Right atrium auricular region (tissue), 2 donors: ENCODE measurements at regions not wholly inside any gene's neighbourhood (a gene's known extent, or its start where the extent isn't known, plus 50 kb on each side); places are given as distances from the start of the nearest gene placed in this dataset.
A peak's percentile ranks its signal among the peaks of the same experiment; 100 is the strongest.

Source experiments
- DNase-seq: peaks from one replicate; pipeline ENCODE4 v3.0.0-alpha.2; 2019; ENCODE audit warnings: low spot score
- H3K27ac ChIP-seq, 2 donors: fragments of 200-600 bp; sonication (generic); 1 replicate in 1 of 2; 2 replicates in 1 of 2; pipeline ENCODE4 v1.5.1; 2016 to 2019
- H3K27me3 ChIP-seq, 2 donors: fragments of 200-600 bp; sonication (generic); one replicate each; pipeline versions ENCODE4 v1.5.1 to v1.6.0; 2017 to 2019
- H3K36me3 ChIP-seq: fragments of 200-600 bp; sonication (generic); one replicate; pipeline ENCODE4 v1.5.1; 2016
- H3K4me1 ChIP-seq, 2 donors: fragments of 200-600 bp; sonication (generic); one replicate each; pipeline versions ENCODE4 v1.5.1 to v1.6.0; 2017 to 2019
- H3K4me3 ChIP-seq, 2 donors: fragments of 200-600 bp; sonication (generic); 1 replicate in 1 of 2; 2 replicates in 1 of 2; pipeline ENCODE4 v1.5.1; 2017 to 2019; ENCODE audit warnings: mild to moderate bottlenecking in 1 of 2, moderate library complexity in 1 of 2
- H3K9me3 ChIP-seq, 2 donors: fragments of 200-600 bp; sonication (generic); one replicate each; pipeline ENCODE4 v1.5.1; 2019
- CTCF ChIP-seq, 2 donors: fragments of 200-600 bp; sonication (generic); IDR thresholded peaks; one replicate each; pipeline ENCODE4 v1.5.1; 2019; ENCODE audit warnings: antibody characterized with exemption in 2 of 2

GRCh38 chr1:208942394-208943130 lies 641.0 kb upstream of the CAMK1G start:
- no peaks in the 10 kb centered on the region for H3K27me3 ChIP-seq
- H3K36me3 ChIP-seq: no peaks in the 10 kb centered on the region
- DNase-seq: no peak
- TF ChIP-seq CTCF (IDR thresholded peaks at IDR 0.05): no peak
- H3K4me3 ChIP-seq: no peak overlapping the region
- H3K9me3 ChIP-seq: no peaks in the 10 kb centered on the region
- H3K27ac ChIP-seq: no peak overlapping the region
- no peaks in the 10 kb centered on the region for H3K4me1 ChIP-seq

GRCh38 chr1:208943291-208943690 lies 640.2 kb upstream of the CAMK1G start:
- no peaks in the 10 kb centered on the region for H3K36me3 ChIP-seq
- H3K27ac ChIP-seq: no peak overlapping the region
- TF ChIP-seq CTCF (IDR thresholded peaks at IDR 0.05): no peak
- no peak for DNase-seq
- no peak overlapping the region for H3K4me3 ChIP-seq
- H3K4me1 ChIP-seq: no peaks in the 10 kb centered on the region
- no peaks in the 10 kb centered on the region for H3K9me3 ChIP-seq
- no peaks in the 10 kb centered on the region for H3K27me3 ChIP-seq

DNA sequence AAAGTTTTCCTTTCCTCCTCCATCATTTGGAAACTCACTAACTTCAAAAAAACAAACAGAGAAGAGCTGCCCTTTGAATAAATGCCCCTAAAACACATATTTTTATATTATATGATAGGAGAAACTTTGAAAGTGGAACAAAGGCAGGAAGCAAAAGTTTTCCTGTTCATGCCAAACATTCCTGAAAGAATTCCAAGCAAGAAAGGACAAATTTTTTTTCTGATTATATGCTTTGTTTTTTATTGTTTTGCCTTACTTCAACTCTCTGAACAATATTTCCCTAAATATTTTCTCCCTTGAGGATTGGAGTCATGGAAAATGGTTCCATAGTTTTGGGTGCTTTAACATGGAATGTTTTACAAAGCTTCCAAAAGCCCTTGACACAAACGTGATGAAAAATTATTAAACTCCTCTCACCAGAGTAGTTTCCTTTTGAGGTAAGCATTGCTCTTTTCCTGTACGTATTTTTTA lies 638.5 kb upstream of the CAMK1G start:
- peak overlapping the region in 1 of 2 donors; percentile 35 for H3K27ac ChIP-seq
- no peak for DNase-seq
- TF ChIP-seq CTCF (IDR thresholded peaks at IDR 0.05): no peak
- H3K9me3 ChIP-seq: no peaks in the 10 kb centered on the region
- H3K27me3 ChIP-seq: no peaks in the 10 kb centered on the region
- H3K36me3 ChIP-seq: no peaks in the 10 kb centered on the region
- no peak overlapping the region for H3K4me3 ChIP-seq
- no peaks in the 10 kb centered on the region for H3K4me1 ChIP-seq

DNA sequence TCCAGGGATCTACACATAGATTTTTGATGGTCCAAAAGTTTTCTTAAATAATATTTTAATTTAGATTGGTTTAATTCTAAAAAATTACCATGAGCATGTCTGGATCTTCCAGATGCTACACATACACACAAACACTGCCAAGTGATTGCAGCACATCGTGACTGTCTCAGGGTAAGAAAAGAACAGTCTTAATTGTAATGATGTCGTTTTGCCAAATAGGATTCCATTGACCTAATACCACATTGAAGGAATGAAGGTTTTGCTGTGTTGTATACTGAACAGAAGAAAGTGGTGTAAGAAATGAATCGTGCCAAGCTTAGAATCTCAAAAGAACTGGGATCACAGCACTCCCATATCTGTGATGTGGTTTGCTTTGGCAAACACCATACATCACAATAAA lies 633.3 kb upstream of the CAMK1G start:
- Histone ChIP-seq H3K4me1 (no peaks in the 10 kb centered on the region), H3K4me3 (no peak overlapping the region), H3K36me3 (no peaks in the 10 kb centered on the region), H3K9me3 (no peaks in the 10 kb centered on the region), H3K27me3 (no peaks in the 10 kb centered on the region), H3K27ac (no peak overlapping the region)
- TF ChIP-seq CTCF (IDR thresholded peaks at IDR 0.05): no peak
- DNase-seq: no peak

- H3K4me1 ChIP-seq: no peaks in the 10 kb centered on the region
- no peaks in the 10 kb centered on the region for H3K36me3 ChIP-seq
- no peaks in the 10 kb centered on the region for H3K27me3 ChIP-seq
- DNase-seq: no peak
- H3K27ac ChIP-seq: no peak overlapping the region
- no peak for TF ChIP-seq CTCF (IDR thresholded peaks at IDR 0.05)
- no peak overlapping the region for H3K4me3 ChIP-seq
- no peaks in the 10 kb centered on the region for H3K9me3 ChIP-seq
Observed at GRCh38 chr1:208951026-208951525, 632.4 kb upstream of the CAMK1G start.

DNA sequence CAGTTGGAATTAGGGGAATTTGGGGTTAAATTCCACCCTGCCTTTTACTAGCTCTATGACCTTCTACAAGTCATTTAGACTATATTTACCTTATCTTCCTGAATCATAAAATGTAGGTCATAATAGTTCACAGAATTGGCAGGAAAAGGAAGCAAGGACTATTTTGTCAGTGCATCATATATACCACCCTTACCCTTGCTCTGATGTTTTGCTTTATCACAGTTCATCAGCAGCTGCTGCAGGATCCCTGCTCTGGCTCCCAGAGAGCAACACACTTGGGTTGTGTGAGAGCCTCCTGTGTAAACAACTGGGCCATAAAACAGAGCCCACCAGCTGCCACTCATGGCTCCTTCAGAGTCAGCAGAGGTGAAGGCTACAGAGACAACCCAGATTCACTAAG lies 631.6 kb upstream of the CAMK1G start:
- DNase-seq: no peak
- H3K9me3 ChIP-seq: no peaks in the 10 kb centered on the region
- no peak for TF ChIP-seq CTCF (IDR thresholded peaks at IDR 0.05)
- H3K4me1 ChIP-seq: no peaks in the 10 kb centered on the region
- H3K36me3 ChIP-seq: no peaks in the 10 kb centered on the region
- no peak overlapping the region for H3K4me3 ChIP-seq
- no peaks in the 10 kb centered on the region for H3K27me3 ChIP-seq
- no peak overlapping the region for H3K27ac ChIP-seq
